Uterus (tissue), 3 donors: ENCODE measurements at regions not wholly inside any gene's neighbourhood (a gene's known extent, or its start where the extent isn't known, plus 50 kb on each side); places are given as distances from the start of the nearest gene placed in this dataset.
"Not testable (repeated sequence)": the region's sequence is repeated elsewhere in the genome, so short reads cannot be mapped to it uniquely, and the experiment has no call there.

Experiments
- DNase-seq, 2 donors: peaks; one replicate each; pipeline ENCODE4 v3.0.0-alpha.2; 2019 to 2020
- H3K27ac ChIP-seq, 2 donors: fragments of 200-600 bp; sonication (generic); 1 replicate in 1 of 2; 2 replicates in 1 of 2; pipeline ENCODE4 v1.5.1; 2016 to 2018
- H3K27me3 ChIP-seq, 2 donors: fragments of 200-600 bp; sonication (generic); one replicate each; pipeline ENCODE4 v1.5.1; 2018 to 2019; ENCODE audit warnings: control low read depth in 1 of 2
- H3K36me3 ChIP-seq, 2 donors: fragments of 200-600 bp; sonication (generic); one replicate each; pipeline ENCODE4 v1.5.1; 2019; ENCODE audit warnings: control low read depth in 1 of 2
- H3K4me1 ChIP-seq, 2 donors: fragments of 200-600 bp; sonication (generic); one replicate each; pipeline ENCODE4 v1.5.1; 2018 to 2019; ENCODE audit warnings: control low read depth in 1 of 2
- H3K4me3 ChIP-seq, 2 donors: fragments of 200-600 bp; sonication (generic); 1 replicate in 1 of 2; 2 replicates in 1 of 2; pipeline ENCODE4 v1.5.1; 2018 to 2019; ENCODE audit warnings: mild to moderate bottlenecking in 1 of 2
- H3K9me3 ChIP-seq, 2 donors: fragments of 200-600 bp; sonication (generic); one replicate each; pipeline ENCODE4 v1.5.1; 2019; ENCODE audit warnings: control low read depth in 1 of 2
- POLR2A ChIP-seq, 2 donors: fragments of 450-650 bp; IDR thresholded peaks; one replicate each; pipeline ENCODE4 v1.6.1; 2016; ENCODE audit warnings: antibody characterized with exemption in 2 of 2, mild to moderate bottlenecking in 1 of 2, moderate library complexity in 1 of 2
- intact Hi-C: fragments of 100-400 bp; cut with DNase I; formaldehyde crosslinking; loops from one replicate; pipeline ENCODE4 v1.15.1; 2023; ENCODE audit warnings: low total_unique reads
- TF ChIP-seq, protein P1 (sequence below), 4 experiments: fragments of 200-600 bp in 2 of 4; fragments of 450-650 bp in 2 of 4; sonication (generic) in 2 of 4; IDR thresholded peaks; one replicate each; pipeline ENCODE4 v1.5.1; 2016 to 2019; ENCODE audit warnings: antibody characterized with exemption in 4 of 4, mild to moderate bottlenecking in 2 of 4, moderate library complexity in 1 of 4
- donor health status: DM: yes; HTN: yes; CAD: no.

DNA sequence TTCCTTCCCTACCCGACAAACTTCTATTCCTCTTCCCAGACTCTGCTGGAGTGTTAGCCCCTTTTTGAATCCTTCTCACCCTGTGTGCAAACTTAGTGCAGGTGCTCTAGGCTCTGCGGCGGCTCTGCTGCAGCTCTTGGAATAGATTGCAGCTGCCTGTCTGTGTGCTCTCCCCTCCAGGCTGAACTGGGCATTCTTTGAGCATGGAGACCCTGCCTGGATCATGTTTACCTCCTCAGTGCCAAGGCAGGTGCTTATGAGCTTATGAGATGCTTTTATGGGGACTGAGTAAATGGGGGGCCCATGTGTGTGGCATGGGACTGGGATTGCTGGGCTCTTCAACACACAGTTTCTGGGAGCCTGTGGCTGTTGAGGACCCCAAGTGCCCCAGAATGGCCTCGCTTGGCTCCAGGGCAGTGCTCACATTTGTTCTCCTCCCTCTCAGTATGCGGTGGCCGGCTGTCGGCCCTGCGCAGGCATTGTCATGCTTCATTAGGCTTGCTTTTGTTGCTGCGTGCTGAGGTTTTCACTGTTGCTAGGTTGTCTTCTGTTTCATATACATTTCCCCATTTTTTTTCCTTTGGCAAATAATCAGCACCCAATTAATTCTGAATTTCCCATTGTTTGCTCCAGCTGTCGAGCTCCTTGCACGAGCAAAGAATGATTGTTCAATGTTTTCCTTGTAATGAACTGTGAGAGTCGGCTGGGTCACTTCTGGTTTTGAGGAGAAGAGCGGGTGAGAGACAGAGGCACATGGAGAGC lies 185.5 kb upstream of the NLRP1 start:
- intact Hi-C loops: no loop called here
- Histone ChIP-seq H3K9me3 (no peaks in the 10 kb centered on the region), H3K27me3 (no peaks in the 10 kb centered on the region), H3K27ac (no peak overlapping the region), H3K36me3 (no peaks in the 10 kb centered on the region), H3K4me3 (no peak overlapping the region), H3K4me1 (no peaks in the 10 kb centered on the region)
- no peak for DNase-seq
- TF ChIP-seq, protein P1, sequence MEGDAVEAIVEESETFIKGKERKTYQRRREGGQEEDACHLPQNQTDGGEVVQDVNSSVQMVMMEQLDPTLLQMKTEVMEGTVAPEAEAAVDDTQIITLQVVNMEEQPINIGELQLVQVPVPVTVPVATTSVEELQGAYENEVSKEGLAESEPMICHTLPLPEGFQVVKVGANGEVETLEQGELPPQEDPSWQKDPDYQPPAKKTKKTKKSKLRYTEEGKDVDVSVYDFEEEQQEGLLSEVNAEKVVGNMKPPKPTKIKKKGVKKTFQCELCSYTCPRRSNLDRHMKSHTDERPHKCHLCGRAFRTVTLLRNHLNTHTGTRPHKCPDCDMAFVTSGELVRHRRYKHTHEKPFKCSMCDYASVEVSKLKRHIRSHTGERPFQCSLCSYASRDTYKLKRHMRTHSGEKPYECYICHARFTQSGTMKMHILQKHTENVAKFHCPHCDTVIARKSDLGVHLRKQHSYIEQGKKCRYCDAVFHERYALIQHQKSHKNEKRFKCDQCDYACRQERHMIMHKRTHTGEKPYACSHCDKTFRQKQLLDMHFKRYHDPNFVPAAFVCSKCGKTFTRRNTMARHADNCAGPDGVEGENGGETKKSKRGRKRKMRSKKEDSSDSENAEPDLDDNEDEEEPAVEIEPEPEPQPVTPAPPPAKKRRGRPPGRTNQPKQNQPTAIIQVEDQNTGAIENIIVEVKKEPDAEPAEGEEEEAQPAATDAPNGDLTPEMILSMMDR (IDR thresholded peaks at IDR 0.05): no peak
- no peak for TF ChIP-seq POLR2A (IDR thresholded peaks at IDR 0.05)

DNA sequence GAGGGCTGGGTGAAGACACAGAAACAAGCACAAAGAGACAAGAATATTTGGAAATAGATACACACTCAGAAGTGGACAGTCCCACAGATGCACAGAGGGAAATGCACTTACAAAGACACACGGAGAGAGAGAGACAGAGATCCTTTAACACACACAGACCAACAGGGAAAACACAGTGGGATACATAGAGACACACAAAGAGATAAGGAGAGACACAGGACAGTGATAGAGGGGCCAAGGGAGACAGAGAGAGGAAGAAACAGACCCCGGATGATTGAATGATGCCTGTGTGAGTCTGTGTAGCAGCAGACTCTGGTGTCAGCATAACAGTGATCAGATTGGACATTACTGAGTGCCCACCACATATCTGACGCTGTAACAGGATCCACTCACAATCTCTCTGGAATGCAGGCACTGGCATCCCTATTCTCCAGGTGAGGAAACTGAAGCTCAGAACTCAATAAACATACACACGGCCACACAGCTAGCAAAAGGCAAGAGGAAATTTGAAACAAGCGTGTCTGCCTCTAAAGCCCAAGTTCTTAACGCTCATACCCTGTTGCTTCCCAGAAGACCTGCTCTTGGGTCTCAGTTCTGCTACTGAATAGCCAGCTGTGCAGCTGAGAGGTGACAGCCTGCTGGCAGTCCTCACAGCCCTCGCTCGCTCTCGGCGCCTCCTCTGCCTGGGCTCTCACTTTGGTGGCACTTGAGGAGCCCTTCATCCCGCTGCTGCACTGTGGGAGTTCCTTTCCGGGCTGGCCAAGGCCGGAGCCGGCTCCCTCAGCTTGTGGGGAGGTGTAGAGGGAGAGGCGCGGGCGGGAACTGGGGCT lies 186.3 kb upstream of the NLRP1 start:
- no peak for DNase-seq
- TF ChIP-seq POLR2A (IDR thresholded peaks at IDR 0.05): no peak
- TF ChIP-seq, protein P1 (IDR thresholded peaks at IDR 0.05): no peak
- Histone ChIP-seq H3K27me3 (no peaks in the 10 kb centered on the region), H3K4me3 (no peak overlapping the region), H3K4me1 (no peaks in the 10 kb centered on the region), H3K36me3 (no peaks in the 10 kb centered on the region), H3K27ac (no peak overlapping the region), H3K9me3 (no peaks in the 10 kb centered on the region)
- intact Hi-C loops: no loop called here

DNA sequence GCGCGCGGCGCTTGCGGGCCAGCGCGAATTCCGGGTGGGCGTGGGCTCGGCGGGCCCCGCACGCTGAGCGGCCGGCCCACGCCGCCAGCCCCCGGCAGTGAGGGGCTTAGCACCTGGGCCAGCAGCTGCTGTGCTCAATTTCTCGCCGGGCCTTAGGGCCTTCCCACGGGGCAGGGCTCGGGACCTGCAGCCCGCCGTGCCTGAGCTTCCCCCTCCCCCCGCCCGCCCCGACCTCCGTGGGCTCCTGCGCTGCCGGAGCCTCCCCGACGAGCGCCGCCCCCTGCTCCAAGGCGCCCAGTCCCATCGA lies 186.9 kb upstream of the NLRP1 start:
- not testable (repeated sequence) for H3K27ac ChIP-seq, H3K36me3 ChIP-seq

DNA sequence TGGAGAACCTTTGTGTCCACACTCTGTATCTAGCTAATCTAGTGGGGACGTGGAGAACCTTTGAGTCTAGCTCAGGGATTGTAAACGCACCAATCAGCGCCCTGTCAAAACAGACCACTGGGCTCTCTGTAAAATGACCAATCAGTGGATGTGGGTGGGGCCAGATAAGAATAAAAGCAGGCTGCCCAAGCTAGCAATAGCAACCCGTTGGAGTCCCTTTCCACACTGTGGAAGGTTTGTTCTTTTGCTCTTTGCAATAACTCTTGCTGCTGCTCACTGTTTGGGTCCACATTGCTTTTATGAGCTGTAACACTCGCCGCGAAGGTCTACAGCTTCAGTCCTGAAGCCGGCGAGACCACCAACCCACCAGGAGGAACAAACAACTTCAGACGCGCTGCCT lies 187.7 kb upstream of the NLRP1 start:
- DNase-seq, H3K36me3 ChIP-seq, H3K27ac ChIP-seq, H3K4me1 ChIP-seq, H3K27me3 ChIP-seq, H3K9me3 ChIP-seq, H3K4me3 ChIP-seq, intact Hi-C loops: not testable (repeated sequence)

More for the DNA sequence above, 186.9 kb upstream of the NLRP1 start:
- DNase-seq, intact Hi-C loops, H3K27me3 ChIP-seq, H3K9me3 ChIP-seq, H3K4me3 ChIP-seq, H3K4me1 ChIP-seq: not testable (repeated sequence)

DNA sequence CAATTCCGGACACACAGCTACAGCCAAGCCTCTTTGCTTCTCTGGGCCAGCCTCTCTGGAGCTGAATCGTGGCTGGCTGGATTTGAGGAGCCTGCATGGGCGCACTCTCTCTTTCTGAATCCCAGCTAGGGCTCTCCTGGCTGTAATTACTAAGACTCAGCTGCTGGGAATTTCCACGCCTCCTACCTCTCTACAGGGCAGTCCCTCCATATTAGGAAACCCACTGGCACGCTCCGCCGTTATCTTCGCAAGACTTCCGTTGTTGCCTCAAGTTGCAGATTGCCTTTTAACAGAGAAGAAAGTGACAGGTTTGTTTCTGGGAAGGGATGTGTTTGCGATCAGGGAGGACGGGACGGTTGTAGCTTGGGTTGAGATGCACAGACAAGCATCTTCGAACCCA lies 188.4 kb upstream of the NLRP1 start:
- intact Hi-C loops: no loop called here
- H3K27me3 ChIP-seq: no peaks in the 10 kb centered on the region
- no peaks in the 10 kb centered on the region for H3K36me3 ChIP-seq
- H3K9me3 ChIP-seq: no peaks in the 10 kb centered on the region
- TF ChIP-seq, protein P1 (IDR thresholded peaks at IDR 0.05): no peak
- no peak for TF ChIP-seq POLR2A (IDR thresholded peaks at IDR 0.05)
- no peak overlapping the region for H3K27ac ChIP-seq
- H3K4me1 ChIP-seq: no peaks in the 10 kb centered on the region
- H3K4me3 ChIP-seq: no peak overlapping the region
- DNase-seq: no peak

DNA sequence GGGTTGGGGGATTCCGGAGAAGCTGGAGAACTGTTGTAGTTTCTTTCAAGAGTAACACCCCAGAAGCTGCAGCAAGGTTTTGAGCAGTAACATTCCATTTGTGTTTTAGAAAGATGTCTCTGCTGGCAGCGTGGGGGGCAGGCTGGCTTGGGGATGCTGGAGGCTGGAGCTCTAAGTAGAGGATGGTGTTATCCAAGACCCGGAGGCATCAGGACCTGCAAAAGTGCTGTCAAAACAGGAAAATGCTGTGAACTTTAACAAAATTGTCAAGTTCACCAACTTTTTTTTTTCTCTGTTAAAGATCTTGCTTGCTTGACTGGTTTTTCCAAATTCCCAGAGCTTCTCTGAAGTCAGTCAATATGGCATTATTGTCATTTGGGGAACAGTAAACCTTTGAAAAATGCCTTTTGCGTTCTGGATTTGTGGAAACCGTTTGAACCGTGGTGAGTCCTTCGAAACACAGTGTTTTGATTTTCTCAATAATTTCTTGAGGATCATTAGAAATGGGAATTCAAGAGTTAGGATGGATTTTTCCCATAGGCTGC lies 189.6 kb upstream of the NLRP1 start:
- H3K27ac ChIP-seq: no peak overlapping the region
- H3K36me3 ChIP-seq: no peaks in the 10 kb centered on the region
- H3K9me3 ChIP-seq: no peaks in the 10 kb centered on the region
- H3K4me3 ChIP-seq: no peak overlapping the region
- TF ChIP-seq, protein P1 (IDR thresholded peaks at IDR 0.05): no peak
- TF ChIP-seq POLR2A (IDR thresholded peaks at IDR 0.05): no peak
- no peaks in the 10 kb centered on the region for H3K4me1 ChIP-seq
- intact Hi-C loops: no loop called here
- DNase-seq: no peak
- no peaks in the 10 kb centered on the region for H3K27me3 ChIP-seq
